Endothelial cell of umbilical vein (primary cell): ENCODE measurements at regions not wholly inside any gene's neighbourhood (a gene's known extent, or its start where the extent isn't known, plus 50 kb on each side); places are given as distances from the start of the nearest gene placed in this dataset.

ENCODE experiments used
- BruUV-seq: library from RNA; stranded (reverse); fragments of 400-500 nt; replicated peaks from 2 replicates; lab custom pipeline; 2021; lab: Mats Ljungman, UMichigan
- CTCF ChIA-PET: fragments of 300-600, 350-600 bp; sonication (Branson Sonifier 250); formaldehyde crosslinking; loops from one replicate; lab custom pipeline; 2021; ENCODE audit warnings: antibody characterized with exemption, inconsistent platforms; lab: Charles Lee
- POLR2A ChIA-PET: fragments of 300-600, 350-600 bp; sonication (Branson Sonifier 250); formaldehyde crosslinking; loops from one replicate; lab custom pipeline; 2021; ENCODE audit warnings: antibody characterized with exemption, inconsistent platforms; lab: Charles Lee
- DNase-seq: peaks from one replicate; pipeline ENCODE4 v3.0.0-alpha.2; 2011; ENCODE audit warnings: low read depth, low spot score
- FAIRE-seq: peaks from 2 replicates; lab custom pipeline; 2011; peaks lifted over from hg19 to GRCh38; lab: Jason Lieb, UNC
- H2AFZ ChIP-seq: 2 replicates; pipeline ENCODE4 v1.6.0; 2012; ENCODE audit warnings: low read depth, low read length, control low read depth, inconsistent platforms
- H3K27ac ChIP-seq: 2 replicates; pipeline ENCODE4 v1.5.1; 2011; ENCODE audit warnings: low read depth, mild to moderate bottlenecking, control low read depth, low read length, moderate library complexity; ENCODE audit not compliant: insufficient read depth
- H3K27me3 ChIP-seq, 2 experiments: 2 replicates each; pipeline versions ENCODE4 v1.6.0 to v1.6.1; 2011; ENCODE audit warnings: low read length in 2 of 2, mixed read lengths in 1 of 2; ENCODE audit not compliant: control insufficient read depth in 2 of 2, insufficient read depth in 2 of 2
- H3K36me3 ChIP-seq, 2 experiments: 2 replicates in 1 of 2; 3 replicates in 1 of 2; pipeline ENCODE4 v1.5.1; 2011; ENCODE audit warnings: low read length in 2 of 2, mild to moderate bottlenecking in 1 of 2, moderate library complexity in 1 of 2; ENCODE audit not compliant: control insufficient read depth in 2 of 2, insufficient read depth in 2 of 2; ENCODE audit errors: extremely low read depth in 1 of 2
- H3K4me1 ChIP-seq: 3 replicates; pipeline ENCODE4 v1.5.1; 2011; ENCODE audit warnings: mild to moderate bottlenecking, low read length; ENCODE audit not compliant: control insufficient read depth, insufficient read depth; ENCODE audit errors: extremely low read depth
- H3K4me2 ChIP-seq: 2 replicates; pipeline ENCODE4 v1.6.1; 2011; ENCODE audit warnings: low read length, control low read depth, mixed read lengths; ENCODE audit not compliant: insufficient read depth
- H3K4me3 ChIP-seq, 3 experiments: fragments of 200-600 bp in 1 of 3; sonication (generic), shearing (Covaris generic) in 1 of 3; replicated peaks in 1 of 3; 2 replicates each; pipeline ENCODE4 v1.5.1; 2011 to 2016; ENCODE audit warnings: control low read depth in 3 of 3, low read length in 3 of 3, mild to moderate bottlenecking in 2 of 3, inconsistent platforms in 1 of 3, low read depth in 1 of 3, moderate library complexity in 1 of 3; ENCODE audit not compliant: insufficient read depth in 1 of 3
- H3K79me2 ChIP-seq: 2 replicates; pipeline ENCODE4 v1.6.0; 2012; ENCODE audit warnings: low read length, inconsistent platforms; ENCODE audit not compliant: control insufficient read depth, insufficient read depth
- H3K9ac ChIP-seq: replicated peaks from 2 replicates; pipeline ENCODE3; 2011; ENCODE audit warnings: low read length, control low read depth; ENCODE audit not compliant: insufficient read depth; ENCODE audit errors: extremely low read depth
- H3K9me1 ChIP-seq: replicated peaks from 3 replicates; pipeline ENCODE4 v1.6.0; 2011; ENCODE audit warnings: mild to moderate bottlenecking, low read length; ENCODE audit not compliant: control insufficient read depth, insufficient read depth; ENCODE audit errors: extremely low read depth
- H3K9me3 ChIP-seq: replicated peaks from 2 replicates; pipeline ENCODE4 v1.5.1; 2012; ENCODE audit warnings: low read length, inconsistent platforms; ENCODE audit not compliant: control insufficient read depth, insufficient read depth
- H4K20me1 ChIP-seq: replicated peaks from 2 replicates; pipeline ENCODE3; 2011; ENCODE audit warnings: mild to moderate bottlenecking, low read length; ENCODE audit not compliant: control insufficient read depth, insufficient read depth; ENCODE audit errors: extremely low read depth
- EZH2 ChIP-seq: IDR thresholded peaks from 2 replicates; pipeline ENCODE4 v1.6.1; 2012; ENCODE audit warnings: borderline replicate concordance, low read depth, mild to moderate bottlenecking, moderate library complexity, low read length, inconsistent platforms; ENCODE audit not compliant: severe bottlenecking
- FOS ChIP-seq: IDR thresholded peaks from 2 replicates; pipeline ENCODE4 v1.6.1; 2011; ENCODE audit warnings: mild to moderate bottlenecking, low read length, moderate library complexity, borderline replicate concordance; ENCODE audit not compliant: insufficient read depth
- GATA2 ChIP-seq: IDR thresholded peaks from 2 replicates; pipeline ENCODE4 v1.7.0; 2011; ENCODE audit warnings: low read depth, mild to moderate bottlenecking, moderate library complexity, mixed read lengths, low read length; ENCODE audit not compliant: insufficient read length, insufficient read depth
- JUN ChIP-seq: IDR thresholded peaks from 2 replicates; pipeline ENCODE4 v1.6.1; 2011; ENCODE audit warnings: borderline replicate concordance, low read depth; ENCODE audit not compliant: insufficient read length, insufficient read depth
- MYC ChIP-seq: IDR thresholded peaks from one replicate; pipeline ENCODE4 v1.6.1; 2011; ENCODE audit warnings: mild to moderate bottlenecking, low read depth, low read length
- POLR2A ChIP-seq: IDR thresholded peaks from 2 replicates; pipeline ENCODE4 v1.6.1; 2012; ENCODE audit warnings: low read depth, mild to moderate bottlenecking, control low read depth, low read length
- POLR2AphosphoS5 ChIP-seq: IDR thresholded peaks from 2 replicates; pipeline ENCODE4 v1.6.1; 2012; ENCODE audit warnings: low read depth, mild to moderate bottlenecking, control low read depth, low read length, moderate library complexity; ENCODE audit not compliant: insufficient read depth
- dilution Hi-C: fragments of 300-500 bp; cut with MboI; formaldehyde crosslinking; loops from one replicate; pipeline ENCODE4 v1.15.0; 2019; ENCODE audit warnings: low sequenced_read_pairs; ENCODE audit not compliant: extremely low pct_ligation_motif_present
- intact Hi-C: fragments of 100-400 bp; cut with micrococcal nuclease; formaldehyde crosslinking; loops from one replicate; pipeline ENCODE4 v1.10.0; 2022
- TF ChIP-seq, protein P1 (sequence below): IDR thresholded peaks from 2 replicates; pipeline ENCODE4 v1.6.1; 2011; ENCODE audit not compliant: insufficient read depth, insufficient read length
- TF ChIP-seq, protein P2 (sequence below), 2 donors: IDR thresholded peaks; 1 replicate in 1 of 2; 2 replicates in 1 of 2; pipeline ENCODE4 v1.5.1; 2011; ENCODE audit warnings: low read length in 2 of 2, mild to moderate bottlenecking in 2 of 2, moderate library complexity in 2 of 2, control low read depth in 1 of 2, inconsistent platforms in 1 of 2, low read depth in 1 of 2; ENCODE audit not compliant: insufficient read depth in 1 of 2; ENCODE audit errors: extremely low read depth in 1 of 2

DNA sequence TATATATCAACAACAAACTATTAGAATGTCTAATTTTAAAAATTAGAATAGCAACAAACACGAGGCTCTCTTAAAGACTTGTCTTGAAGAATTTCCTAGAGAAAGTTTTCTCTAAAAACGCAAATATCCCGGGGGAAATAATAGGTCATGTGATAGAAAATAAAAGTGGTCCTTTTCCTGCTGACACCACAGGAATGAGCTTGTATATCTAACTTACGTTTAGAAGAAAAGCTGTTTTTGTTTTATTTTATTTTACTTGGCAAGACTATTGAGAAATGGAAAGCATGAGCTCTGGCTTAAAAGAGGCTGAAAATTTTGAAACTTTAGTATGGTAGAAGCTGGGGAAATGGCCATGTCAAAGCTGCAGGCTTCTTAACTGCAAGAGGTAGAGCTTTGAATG lies 465.0 kb downstream of the AGTPBP1 start:
- TF ChIP-seq POLR2AphosphoS5, result no peak
- no peak for TF ChIP-seq GATA2
- no peak for TF ChIP-seq EZH2
- TF ChIP-seq, protein P1, sequence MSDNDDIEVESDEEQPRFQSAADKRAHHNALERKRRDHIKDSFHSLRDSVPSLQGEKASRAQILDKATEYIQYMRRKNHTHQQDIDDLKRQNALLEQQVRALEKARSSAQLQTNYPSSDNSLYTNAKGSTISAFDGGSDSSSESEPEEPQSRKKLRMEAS, result no peak
- TF ChIP-seq MYC, result no peak
- no peak for TF ChIP-seq JUN
- no peak for TF ChIP-seq POLR2A
- TF ChIP-seq FOS, result no peak
- TF ChIP-seq, protein P2, sequence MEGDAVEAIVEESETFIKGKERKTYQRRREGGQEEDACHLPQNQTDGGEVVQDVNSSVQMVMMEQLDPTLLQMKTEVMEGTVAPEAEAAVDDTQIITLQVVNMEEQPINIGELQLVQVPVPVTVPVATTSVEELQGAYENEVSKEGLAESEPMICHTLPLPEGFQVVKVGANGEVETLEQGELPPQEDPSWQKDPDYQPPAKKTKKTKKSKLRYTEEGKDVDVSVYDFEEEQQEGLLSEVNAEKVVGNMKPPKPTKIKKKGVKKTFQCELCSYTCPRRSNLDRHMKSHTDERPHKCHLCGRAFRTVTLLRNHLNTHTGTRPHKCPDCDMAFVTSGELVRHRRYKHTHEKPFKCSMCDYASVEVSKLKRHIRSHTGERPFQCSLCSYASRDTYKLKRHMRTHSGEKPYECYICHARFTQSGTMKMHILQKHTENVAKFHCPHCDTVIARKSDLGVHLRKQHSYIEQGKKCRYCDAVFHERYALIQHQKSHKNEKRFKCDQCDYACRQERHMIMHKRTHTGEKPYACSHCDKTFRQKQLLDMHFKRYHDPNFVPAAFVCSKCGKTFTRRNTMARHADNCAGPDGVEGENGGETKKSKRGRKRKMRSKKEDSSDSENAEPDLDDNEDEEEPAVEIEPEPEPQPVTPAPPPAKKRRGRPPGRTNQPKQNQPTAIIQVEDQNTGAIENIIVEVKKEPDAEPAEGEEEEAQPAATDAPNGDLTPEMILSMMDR (IDR thresholded peaks at IDR 0.05; ENCODE audit: extremely low read depth in 1 of 2, insufficient read depth in 1 of 2, low read depth in 1 of 2, low read length in 2 of 2), result no peak
- Histone ChIP-seq H3K36me3 (no peaks in the 10 kb centered on the region), H2AFZ (no peak overlapping the region), H3K4me1 (no peaks in the 10 kb centered on the region), H3K9ac (no peak overlapping the region), H3K79me2 (no peaks in the 10 kb centered on the region), H4K20me1 (no peaks in the 10 kb centered on the region), H3K9me1 (no peaks in the 10 kb centered on the region), H3K4me2 (no peak overlapping the region), H3K27ac (no peak overlapping the region), H3K27me3 (peaks cover 0 to 7% of the 10 kb centered on the region in 2 experiments), H3K9me3 (no peaks in the 10 kb centered on the region), H3K4me3 (no peak overlapping the region)
- intact Hi-C loops (no loop called here), dilution Hi-C loops (no loop called here)
- no peak for DNase-seq
- CTCF ChIA-PET, result interaction anchor here (0.7 to 1.2 kb wide), 4 partner anchors 9 to 334 kb away, joined by 3 to 5 read pairs (median 4); no protein-coding TSS in a partner anchor
- no peak for FAIRE-seq
- BruUV-seq, result no TSS peak
- POLR2A ChIA-PET, result no interaction called here
